ENCODE measurements at regions not wholly inside any gene's neighbourhood (a gene's known extent, or its start where the extent isn't known, plus 50 kb on each side); places are given as distances from the start of the nearest gene placed in this dataset.
"Not testable (repeated sequence)": the region's sequence is repeated elsewhere in the genome, so short reads cannot be mapped to it uniquely, and the experiment has no call there.

- Histone ChIP-seq H3K4me2 (ENCODE audit: low read depth, low read length) (no peak overlapping the region), H3K9me3 (replicated peaks; ENCODE audit: insufficient read depth, low read length) (no peaks in the 10 kb centered on the region), H3F3A (ENCODE audit: insufficient read depth, low read length) (no peaks in the 10 kb centered on the region), H3K9me2 (replicated peaks; ENCODE audit: insufficient read depth, low read length) (no peaks in the 10 kb centered on the region), H3K9ac (ENCODE audit: low read length) (no peak overlapping the region), H3K36me3 (replicated peaks; ENCODE audit: insufficient read depth, low read length) (no peaks in the 10 kb centered on the region), H3K27ac (ENCODE audit: low read length) (no peak overlapping the region), H3K27me3 (replicated peaks; ENCODE audit: insufficient read depth, low read length) (no peaks in the 10 kb centered on the region), H4K20me1 (ENCODE audit: insufficient read depth, low read length) (no peaks in the 10 kb centered on the region), H3K4me1 (ENCODE audit: low read length) (no peaks in the 10 kb centered on the region), H3K4me3 (ENCODE audit: low read length) (no peak overlapping the region), H2AFZ (ENCODE audit: low read length) (no peak overlapping the region), H3K79me2 (ENCODE audit: low read length) (no peaks in the 10 kb centered on the region)
- no peak for DNase-seq
- no peak for TF ChIP-seq EZH2 (optimal IDR thresholded peaks at IDR 0.05; ENCODE audit: low read depth, low read length)
- TF ChIP-seq EZH2phosphoT487 (IDR thresholded peaks at IDR 0.05; ENCODE audit: low read length) = no peak
- no peak for TF ChIP-seq CTCF (IDR thresholded peaks at IDR 0.05; ENCODE audit: low read length)
These were observed 53.3 kb upstream of the TUBA3E start for GRCh38 chr2:130251535-130251872.

GRCh38 chr2:130248355-130248754, 50.1 kb upstream of the TUBA3E start:
- H4K20me1 ChIP-seq (ENCODE audit: insufficient read depth, low read length); H3K4me2 ChIP-seq (ENCODE audit: low read depth, low read length); DNase-seq; H3K27me3 ChIP-seq (replicated peaks; ENCODE audit: insufficient read depth, low read length); H3K36me3 ChIP-seq (replicated peaks; ENCODE audit: insufficient read depth, low read length); H3K9ac ChIP-seq (ENCODE audit: low read length); H3F3A ChIP-seq (ENCODE audit: insufficient read depth, low read length); H3K9me3 ChIP-seq (replicated peaks; ENCODE audit: insufficient read depth, low read length); H3K4me3 ChIP-seq (ENCODE audit: low read length); H3K9me2 ChIP-seq (replicated peaks; ENCODE audit: insufficient read depth, low read length); H3K4me1 ChIP-seq (ENCODE audit: low read length); H3K79me2 ChIP-seq (ENCODE audit: low read length); H2AFZ ChIP-seq (ENCODE audit: low read length); H3K27ac ChIP-seq (ENCODE audit: low read length): not testable (repeated sequence)

Measured in MM.1S (cell line).